Inflammatory macrophage treated with lipopolysaccharide for 1 hour (primary cell): ENCODE measurements at regions not wholly inside any gene's neighbourhood (a gene's known extent, or its start where the extent isn't known, plus 50 kb on each side); places are given as distances from the start of the nearest gene placed in this dataset.
"Not testable (repeated sequence)": the region's sequence is repeated elsewhere in the genome, so short reads cannot be mapped to it uniquely, and the experiment has no call there.

ENCODE experiments used
- DNase-seq, 2 donors: peaks; one replicate each; pipeline ENCODE4 v3.0.0-alpha.2; 2020 to 2022

GRCh38 chr2:234861841-234862735, 89.7 kb upstream of the SH3BP4 start:
- DNase-seq: no peak

GRCh38 chr2:234859330-234859872, 92.4 kb upstream of the SH3BP4 start:
- DNase-seq: not testable (repeated sequence)

- DNase-seq: no peak
Measured at GRCh38 chr2:234858790-234859329, 93.0 kb upstream of the SH3BP4 start.

- no peak for DNase-seq
Measured at GRCh38 chr2:234858145-234858544, 93.7 kb upstream of the SH3BP4 start.

DNA sequence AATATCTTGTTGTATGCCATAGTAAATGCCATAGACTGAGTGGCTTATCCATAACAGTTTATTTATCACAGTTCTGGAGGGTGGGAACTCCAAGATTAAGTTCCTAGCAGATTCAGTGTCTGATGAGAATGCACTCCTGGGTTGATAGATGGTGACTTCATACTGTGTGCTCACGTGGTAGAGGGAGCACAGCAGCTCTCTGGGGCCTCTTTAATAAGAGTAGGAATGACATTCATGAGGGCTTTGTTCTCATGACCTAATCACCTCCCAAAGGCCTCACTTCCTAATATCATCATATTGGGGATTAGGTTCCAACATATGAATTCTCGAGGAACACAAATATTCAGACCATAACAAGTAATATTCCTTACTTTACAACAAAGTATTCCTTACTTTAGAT, 98.1 kb upstream of the SH3BP4 start:
- no peak for DNase-seq

DNA sequence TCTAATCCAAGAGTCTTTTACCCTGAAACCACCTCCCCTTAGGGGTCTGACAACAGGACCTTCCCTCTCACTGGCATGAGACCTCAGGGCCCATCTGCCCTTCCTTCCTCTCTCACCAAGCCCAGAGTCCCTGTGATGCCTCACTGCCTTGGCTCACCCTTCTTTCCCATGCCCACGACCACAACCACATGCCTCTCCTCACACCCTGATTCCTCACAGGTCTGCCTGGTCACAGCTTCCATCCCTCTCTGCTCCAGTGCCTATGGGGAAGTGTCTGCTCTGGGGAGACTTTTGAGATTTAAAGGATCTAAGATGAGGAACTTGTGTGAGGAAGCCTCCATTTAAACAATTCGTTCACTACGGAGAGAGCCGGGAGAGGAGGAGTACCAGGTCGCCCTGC, 98.9 kb upstream of the SH3BP4 start:
- DNase-seq: no peak

DNA sequence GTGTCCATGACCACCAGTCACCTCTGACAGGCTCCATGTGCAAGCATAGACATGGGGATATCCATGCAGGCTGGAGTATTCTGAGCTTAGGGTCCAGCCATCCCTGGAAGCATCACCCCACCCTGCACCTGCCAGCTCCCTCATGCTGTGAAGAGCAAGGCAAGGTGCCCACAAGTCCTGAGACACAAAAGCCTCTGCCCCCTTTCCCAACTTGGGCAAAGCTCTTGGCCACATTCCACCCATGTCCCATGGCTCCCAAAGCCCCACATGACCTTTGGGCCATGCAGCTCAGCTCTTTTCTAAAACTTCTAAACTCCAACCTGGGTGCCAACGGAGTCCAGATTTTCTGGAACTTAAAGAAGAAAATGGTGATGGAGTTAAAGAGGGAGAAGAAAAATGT, 99.8 kb upstream of the SH3BP4 start:
- no peak for DNase-seq

DNA sequence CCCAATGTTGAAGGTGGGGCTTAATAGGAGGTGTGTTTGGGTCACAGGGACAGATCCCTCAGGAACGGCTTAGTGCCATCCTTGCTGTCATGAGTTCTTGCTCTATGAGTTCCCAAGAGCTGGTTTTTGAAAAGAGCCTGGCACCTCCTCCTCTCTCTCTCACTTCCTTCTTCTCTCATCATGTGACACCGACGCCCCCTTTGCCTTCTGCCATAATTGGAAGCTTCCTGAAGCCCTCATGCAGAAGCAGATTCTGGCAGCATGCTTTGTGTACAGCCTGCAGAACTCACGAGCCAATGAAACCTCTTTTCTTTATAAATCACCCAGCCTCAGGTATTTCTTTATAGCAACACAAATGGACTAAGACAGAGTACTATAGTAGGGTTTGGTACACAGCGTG, 100.4 kb upstream of the SH3BP4 start:
- DNase-seq: no peak

DNA sequence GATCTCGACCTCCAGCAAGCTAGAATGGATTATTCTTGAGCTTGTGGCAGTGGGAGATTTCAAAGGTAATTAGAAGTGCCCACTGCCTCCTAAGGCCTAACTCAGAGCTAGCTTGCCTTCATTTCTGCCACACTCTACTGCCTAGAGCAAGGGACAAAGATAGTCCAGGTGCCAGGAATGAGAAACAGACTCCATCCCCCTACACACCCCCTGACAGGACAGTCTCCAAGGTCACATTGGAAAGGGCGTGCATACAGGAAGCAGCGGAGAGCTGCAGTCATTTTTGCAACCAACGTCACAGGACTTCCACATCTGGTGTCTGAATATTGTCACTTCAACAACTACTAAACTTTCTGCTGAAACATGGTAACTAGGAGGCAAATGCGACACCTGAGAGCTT, 101.0 kb upstream of the SH3BP4 start:
- no peak for DNase-seq

DNA sequence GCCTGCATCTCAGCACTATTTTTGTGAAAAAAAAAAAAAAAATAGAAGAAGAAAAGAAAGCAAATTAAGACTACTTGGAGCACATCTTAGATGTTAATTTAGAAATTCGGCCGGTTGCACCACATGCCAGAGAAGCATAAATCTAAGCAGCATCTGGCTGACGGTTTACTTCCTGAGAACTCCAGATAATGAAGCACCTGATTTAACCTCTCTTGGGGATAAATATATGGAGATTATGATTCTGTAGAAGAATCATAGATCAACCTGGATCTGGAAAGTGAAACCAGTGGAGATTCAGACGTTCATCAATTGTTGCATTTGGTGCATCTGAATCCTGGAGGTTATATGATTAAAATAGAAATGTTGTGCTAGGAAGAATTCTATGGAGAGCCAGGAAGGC, 102.1 kb upstream of the SH3BP4 start:
- DNase-seq: no peak

GRCh38 chr2:234848578-234848977, 103.2 kb upstream of the SH3BP4 start:
- no peak for DNase-seq

- no peak for DNase-seq
Measured at GRCh38 chr2:234847639-234848038, 104.2 kb upstream of the SH3BP4 start.

DNA sequence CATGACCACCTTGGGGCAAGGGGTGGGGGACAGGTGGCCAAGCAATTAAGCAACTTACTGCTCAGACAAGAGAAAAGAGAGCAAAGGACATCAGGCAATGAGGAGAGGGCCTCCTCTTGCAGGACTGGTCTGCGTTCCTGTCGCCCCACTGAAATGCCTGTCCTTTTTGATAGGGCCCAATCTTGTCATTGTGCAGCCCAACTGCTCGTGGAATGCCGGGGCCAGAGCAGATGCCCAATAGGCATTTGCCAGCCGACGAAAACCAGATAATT, 104.5 kb upstream of the SH3BP4 start:
- DNase-seq: no peak

GRCh38 chr2:234846599-234847363, 105.0 kb upstream of the SH3BP4 start:
- DNase-seq: no peak

DNA sequence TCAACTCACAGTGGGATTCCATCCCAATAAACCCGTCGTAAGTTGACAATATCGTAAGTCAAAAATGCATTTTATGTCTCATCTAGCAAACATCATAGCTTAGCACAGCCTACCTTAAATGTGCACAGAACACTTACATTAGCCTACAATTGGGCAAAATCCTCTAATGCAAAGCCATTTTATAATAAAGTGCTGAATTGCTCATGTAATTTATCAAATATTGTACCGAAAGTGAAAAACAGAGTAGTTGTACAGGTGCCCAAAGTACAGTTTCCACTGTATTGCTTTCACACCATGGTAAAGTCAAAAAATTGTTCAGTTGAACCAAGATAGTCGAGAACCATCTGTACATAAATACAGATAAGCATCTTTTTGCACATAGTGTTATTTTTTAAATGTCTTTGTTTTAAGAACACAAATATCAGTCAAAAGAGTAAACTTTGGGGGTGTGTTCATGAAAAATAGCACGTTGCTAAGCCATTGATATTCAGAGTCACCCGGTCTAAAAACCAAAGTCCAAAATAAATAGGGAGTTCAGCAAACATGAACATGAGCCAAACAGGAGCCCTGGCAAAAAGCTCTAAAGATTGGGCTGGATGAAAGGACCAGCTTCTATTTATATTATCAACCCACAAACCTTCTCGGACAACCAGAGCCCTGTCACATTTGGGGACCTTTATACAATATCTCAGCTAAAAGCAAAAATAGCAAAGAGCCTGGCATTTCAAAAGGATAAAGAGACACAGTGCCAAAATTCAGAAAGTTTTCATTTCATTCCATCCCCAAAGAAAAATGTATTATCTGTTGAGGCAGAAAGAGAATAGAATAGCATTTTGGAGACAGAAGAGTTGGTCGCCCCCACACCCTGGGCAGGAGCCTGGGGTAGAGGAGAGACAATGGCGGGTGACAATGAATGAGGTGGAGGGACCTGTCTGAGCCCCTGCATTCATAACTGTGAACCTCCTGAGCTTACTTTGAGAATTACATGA, 105.9 kb upstream of the SH3BP4 start:
- DNase-seq: no peak

DNA sequence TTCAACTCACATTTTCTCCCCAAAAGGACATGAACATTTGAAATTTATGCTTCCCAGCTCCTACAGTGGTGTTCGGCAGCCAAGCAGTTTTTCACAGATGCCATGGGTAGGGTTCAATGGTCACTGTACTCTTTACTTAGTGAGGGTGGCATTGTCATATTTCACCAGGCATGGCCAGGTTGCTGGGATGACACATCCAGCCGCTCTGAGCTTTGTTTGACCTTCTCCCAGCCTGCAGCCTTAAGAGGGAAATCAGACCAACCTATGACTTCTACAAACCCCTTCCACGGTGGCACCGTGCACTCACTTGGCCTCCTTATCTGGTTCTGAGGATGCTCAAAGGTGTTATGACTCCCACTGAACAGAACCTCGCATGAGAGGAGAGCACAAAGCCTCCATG, 108.4 kb upstream of the SH3BP4 start:
- DNase-seq: no peak

- DNase-seq: no peak
Measured at GRCh38 chr2:234842753-234843152, 109.1 kb upstream of the SH3BP4 start.

- DNase-seq: no peak
Measured at GRCh38 chr2:234841321-234842015, 110.3 kb upstream of the SH3BP4 start.

- no peak for DNase-seq
Measured at GRCh38 chr2:234840336-234840735, 111.5 kb upstream of the SH3BP4 start.

DNA sequence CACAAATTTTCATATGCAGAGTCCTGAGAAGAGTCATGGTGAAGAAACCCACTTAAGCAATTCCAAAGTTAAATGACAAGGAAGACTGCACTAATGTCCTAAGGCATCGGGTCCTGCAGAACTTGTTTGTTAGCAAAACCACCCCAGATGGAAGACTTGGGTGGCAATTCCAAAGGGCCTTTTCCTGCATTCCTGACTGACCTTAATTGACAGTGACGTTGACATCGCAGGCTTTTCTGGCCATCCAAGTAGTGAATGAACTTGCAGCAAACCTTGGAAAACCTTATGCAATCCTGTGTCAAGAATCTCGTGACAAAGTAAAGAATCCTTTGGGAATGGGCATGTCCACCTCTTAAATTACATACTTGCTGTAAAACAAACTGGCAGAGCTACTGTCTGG, 112.5 kb upstream of the SH3BP4 start:
- DNase-seq: no peak

GRCh38 chr2:234836271-234836670, 115.5 kb upstream of the SH3BP4 start:
- DNase-seq: no peak

- DNase-seq: no peak
Measured at GRCh38 chr2:234835738-234836137, 116.1 kb upstream of the SH3BP4 start.
